ENCODE measurements at regions not wholly inside any gene's neighbourhood (a gene's known extent, or its start where the extent isn't known, plus 50 kb on each side); places are given as distances from the start of the nearest gene placed in this dataset.

DNA sequence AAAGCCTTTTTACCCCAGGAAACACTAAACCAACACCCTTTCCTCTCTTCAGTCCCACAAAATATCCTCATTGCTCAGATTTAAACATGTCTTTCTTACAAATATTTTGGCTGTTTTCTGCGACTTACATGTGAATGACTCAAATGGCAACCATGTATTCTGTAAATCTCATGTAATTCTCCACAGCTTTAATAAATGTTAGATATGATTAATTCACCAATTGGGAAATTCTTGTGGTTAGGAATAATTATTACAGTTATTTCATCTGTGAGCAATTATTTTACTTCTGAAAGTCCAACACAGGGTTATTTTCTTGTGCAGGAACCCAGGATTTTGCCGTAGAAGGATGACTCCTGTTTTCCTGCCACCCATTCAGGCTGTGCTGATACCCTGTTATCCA lies 431.5 kb downstream of the LMO4 start:
- TF ChIP-seq, protein P1, sequence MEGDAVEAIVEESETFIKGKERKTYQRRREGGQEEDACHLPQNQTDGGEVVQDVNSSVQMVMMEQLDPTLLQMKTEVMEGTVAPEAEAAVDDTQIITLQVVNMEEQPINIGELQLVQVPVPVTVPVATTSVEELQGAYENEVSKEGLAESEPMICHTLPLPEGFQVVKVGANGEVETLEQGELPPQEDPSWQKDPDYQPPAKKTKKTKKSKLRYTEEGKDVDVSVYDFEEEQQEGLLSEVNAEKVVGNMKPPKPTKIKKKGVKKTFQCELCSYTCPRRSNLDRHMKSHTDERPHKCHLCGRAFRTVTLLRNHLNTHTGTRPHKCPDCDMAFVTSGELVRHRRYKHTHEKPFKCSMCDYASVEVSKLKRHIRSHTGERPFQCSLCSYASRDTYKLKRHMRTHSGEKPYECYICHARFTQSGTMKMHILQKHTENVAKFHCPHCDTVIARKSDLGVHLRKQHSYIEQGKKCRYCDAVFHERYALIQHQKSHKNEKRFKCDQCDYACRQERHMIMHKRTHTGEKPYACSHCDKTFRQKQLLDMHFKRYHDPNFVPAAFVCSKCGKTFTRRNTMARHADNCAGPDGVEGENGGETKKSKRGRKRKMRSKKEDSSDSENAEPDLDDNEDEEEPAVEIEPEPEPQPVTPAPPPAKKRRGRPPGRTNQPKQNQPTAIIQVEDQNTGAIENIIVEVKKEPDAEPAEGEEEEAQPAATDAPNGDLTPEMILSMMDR (IDR thresholded peaks at IDR 0.05; ENCODE audit: insufficient read depth, low read length) = no peak
- no peak overlapping the region for H3K4me3 ChIP-seq (ENCODE audit: low read depth, low read length)
- DNase-seq (ENCODE audit: low read depth) = no peak

GRCh38 chr1:87760654-87761053 lies 432.0 kb downstream of the LMO4 start:
- no peak for DNase-seq (ENCODE audit: low read depth)
- no peak overlapping the region for H3K4me3 ChIP-seq (ENCODE audit: low read depth, low read length)
- TF ChIP-seq, protein P1 (IDR thresholded peaks at IDR 0.05; ENCODE audit: insufficient read depth, low read length) = no peak

DNA sequence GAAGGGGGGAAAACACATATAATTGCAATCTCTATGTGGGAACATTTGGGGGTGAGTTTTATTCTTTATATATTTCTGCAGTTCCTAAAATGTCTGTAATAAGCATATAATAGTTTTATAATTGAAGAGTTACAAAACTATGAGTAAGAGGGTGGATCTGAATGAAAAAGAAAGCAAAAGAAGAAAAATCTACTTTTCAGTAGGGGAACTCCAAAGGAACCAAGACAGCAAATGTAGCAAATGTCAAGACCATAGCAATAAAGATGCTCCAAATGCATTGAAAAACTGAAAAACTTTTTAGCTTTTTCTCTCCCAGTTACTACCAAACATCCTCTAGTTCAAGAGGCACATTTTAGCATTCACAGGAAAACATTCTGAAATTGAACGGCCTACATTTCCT lies 434.8 kb downstream of the LMO4 start:
- no peak for DNase-seq (ENCODE audit: low read depth)
- H3K4me3 ChIP-seq (ENCODE audit: low read depth, low read length) = no peak overlapping the region
- TF ChIP-seq, protein P1 (IDR thresholded peaks at IDR 0.05; ENCODE audit: insufficient read depth, low read length) = no peak

GRCh38 chr1:87765057-87765680 lies 436.5 kb downstream of the LMO4 start:
- no peak for DNase-seq (ENCODE audit: low read depth)
- TF ChIP-seq, protein P1 (IDR thresholded peaks at IDR 0.05; ENCODE audit: insufficient read depth, low read length) = no peak

GRCh38 chr1:87765681-87766070 lies 437.0 kb downstream of the LMO4 start:
- TF ChIP-seq, protein P1 (IDR thresholded peaks at IDR 0.05; ENCODE audit: insufficient read depth, low read length) = no peak
- H3K4me3 ChIP-seq (ENCODE audit: low read depth, low read length) = no peak overlapping the region
- DNase-seq (ENCODE audit: low read depth) = peak; percentile 40

More at GRCh38 chr1:87765057-87765680, 436.5 kb downstream of the LMO4 start:
- H3K4me3 ChIP-seq (ENCODE audit: low read depth, low read length) = no peak overlapping the region

- TF ChIP-seq, protein P1 (IDR thresholded peaks at IDR 0.05; ENCODE audit: insufficient read depth, low read length) = no peak
- no peak overlapping the region for H3K4me3 ChIP-seq (ENCODE audit: low read depth, low read length)
- no peak for DNase-seq (ENCODE audit: low read depth)
Measured at GRCh38 chr1:87766737-87767136, 438.1 kb downstream of the LMO4 start.

GRCh38 chr1:87778896-87779295 lies 450.2 kb downstream of the LMO4 start:
- TF ChIP-seq, protein P1 (IDR thresholded peaks at IDR 0.05; ENCODE audit: insufficient read depth, low read length) = no peak
- peak; percentile 27 for DNase-seq (ENCODE audit: low read depth)
- no peak overlapping the region for H3K4me3 ChIP-seq (ENCODE audit: low read depth, low read length)
